ENCODE measurements at regions not wholly inside any gene's neighbourhood (a gene's known extent, or its start where the extent isn't known, plus 50 kb on each side); places are given as distances from the start of the nearest gene placed in this dataset.

DNA sequence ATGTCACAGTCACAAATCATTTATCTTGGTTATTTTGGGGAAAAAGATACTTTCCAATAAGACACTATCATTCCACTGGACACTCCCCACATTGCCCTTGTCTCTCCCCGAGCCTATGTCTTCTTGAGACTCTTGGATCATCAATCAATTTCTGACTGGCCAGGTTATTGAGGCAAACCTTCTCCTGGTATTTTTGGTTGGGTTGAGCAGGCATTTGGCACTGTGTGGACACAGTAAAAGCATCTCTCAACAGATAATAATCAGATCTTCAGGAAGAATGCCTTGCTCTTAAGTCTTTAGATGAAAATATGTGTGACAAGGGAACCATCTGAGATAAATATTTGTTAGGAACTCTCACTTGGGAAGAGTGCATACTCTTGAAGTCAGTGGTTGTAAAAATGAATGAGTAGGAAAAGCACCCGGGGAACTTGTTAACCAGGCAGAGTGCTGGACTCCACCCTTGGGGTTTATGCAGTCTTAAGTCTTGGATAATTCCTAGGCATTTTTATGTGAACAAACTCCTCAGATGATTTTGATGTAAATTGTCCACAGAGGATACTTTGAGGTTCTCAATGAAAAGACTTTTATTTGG, 223.8 kb upstream of the CLINT1 start:
- Histone ChIP-seq H3K36me3 (ENCODE audit: insufficient read depth, low read length) (no peaks in the 10 kb centered on the region), H2AFZ (ENCODE audit: low read length) (no peak overlapping the region), H3K9me2 (replicated peaks; ENCODE audit: insufficient read depth, low read length) (no peaks in the 10 kb centered on the region), H3K4me3 (ENCODE audit: low read length) (no peak overlapping the region), H3K27ac (ENCODE audit: low read length) (no peak overlapping the region), H3K9ac (ENCODE audit: low read length) (no peak overlapping the region), H3K9me3 (ENCODE audit: low read length) (no peaks in the 10 kb centered on the region), H3K79me2 (ENCODE audit: low read length) (no peaks in the 10 kb centered on the region), H4K20me1 (ENCODE audit: insufficient read depth, low read depth, low read length) (no peaks in the 10 kb centered on the region), H3K4me2 (ENCODE audit: low read depth, low read length, poor library complexity, severe bottlenecking) (no peak overlapping the region), H3K27me3 (ENCODE audit: low read length) (no peaks in the 10 kb centered on the region), H3K4me1 (ENCODE audit: low read length) (no peaks in the 10 kb centered on the region)
- no peak for DNase-seq

DNA sequence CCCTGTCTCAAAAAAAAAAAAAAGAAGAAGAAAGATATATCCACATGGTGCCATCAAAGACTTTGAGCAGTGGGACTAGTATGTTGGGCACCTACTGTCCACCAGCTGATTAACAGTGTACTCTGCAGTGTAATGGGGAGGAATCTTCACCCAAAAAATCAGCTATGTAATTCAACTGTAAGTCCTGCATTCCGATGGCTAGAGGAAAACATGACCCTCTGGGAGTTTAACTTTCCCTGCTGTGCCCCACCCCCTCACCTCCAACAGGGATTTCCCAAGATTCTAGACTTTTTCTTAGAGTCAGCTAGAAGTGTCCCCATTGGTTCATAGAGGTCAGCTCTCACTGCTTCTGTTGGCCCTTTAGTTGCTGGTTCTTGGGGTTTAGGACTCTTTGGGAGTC, 221.2 kb upstream of the CLINT1 start:
- Histone ChIP-seq H3K27ac (ENCODE audit: low read length) (no peak overlapping the region), H3K79me2 (ENCODE audit: low read length) (no peaks in the 10 kb centered on the region), H3K4me2 (ENCODE audit: low read depth, low read length, poor library complexity, severe bottlenecking) (no peak overlapping the region), H3K27me3 (ENCODE audit: low read length) (no peaks in the 10 kb centered on the region), H3K9me2 (replicated peaks; ENCODE audit: insufficient read depth, low read length) (no peaks in the 10 kb centered on the region), H3K9ac (ENCODE audit: low read length) (no peak overlapping the region), H3K4me1 (ENCODE audit: low read length) (no peaks in the 10 kb centered on the region), H4K20me1 (ENCODE audit: insufficient read depth, low read depth, low read length) (no peaks in the 10 kb centered on the region), H2AFZ (ENCODE audit: low read length) (no peak overlapping the region), H3K9me3 (ENCODE audit: low read length) (no peaks in the 10 kb centered on the region), H3K36me3 (ENCODE audit: insufficient read depth, low read length) (no peaks in the 10 kb centered on the region), H3K4me3 (ENCODE audit: low read length) (no peak overlapping the region)
- no peak for DNase-seq

DNA sequence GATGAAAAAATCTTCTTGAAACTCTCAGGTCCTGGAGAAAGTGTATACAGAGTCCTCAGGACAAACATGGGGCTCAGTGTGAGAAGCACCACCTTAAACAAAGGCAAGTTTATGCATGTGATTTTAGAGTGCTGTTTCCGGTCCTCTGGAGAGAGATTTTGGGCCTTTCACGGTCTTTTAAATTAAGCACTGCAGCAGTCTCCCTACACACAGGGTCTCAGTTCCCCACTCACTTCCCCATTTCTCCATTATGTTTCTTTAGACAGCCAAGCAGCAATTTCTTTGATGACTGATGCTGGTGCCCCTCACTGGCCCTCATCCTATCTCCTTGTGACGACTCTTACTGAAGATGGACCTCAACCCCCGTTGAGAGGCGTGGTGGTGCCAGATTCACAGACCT, 220.2 kb upstream of the CLINT1 start:
- no peaks in the 10 kb centered on the region for H4K20me1 ChIP-seq (ENCODE audit: insufficient read depth, low read depth, low read length)
- H3K79me2 ChIP-seq (ENCODE audit: low read length): no peaks in the 10 kb centered on the region
- H3K4me1 ChIP-seq (ENCODE audit: low read length): no peaks in the 10 kb centered on the region
- H3K9ac ChIP-seq (ENCODE audit: low read length): no peak overlapping the region
- no peaks in the 10 kb centered on the region for H3K9me3 ChIP-seq (ENCODE audit: low read length)
- H3K4me3 ChIP-seq (ENCODE audit: low read length): no peak overlapping the region
- no peaks in the 10 kb centered on the region for H3K9me2 ChIP-seq (replicated peaks; ENCODE audit: insufficient read depth, low read length)
- DNase-seq: no peak
- H3K4me2 ChIP-seq (ENCODE audit: low read depth, low read length, poor library complexity, severe bottlenecking): no peak overlapping the region
- no peaks in the 10 kb centered on the region for H3K27me3 ChIP-seq (ENCODE audit: low read length)
- H2AFZ ChIP-seq (ENCODE audit: low read length): no peak overlapping the region
- no peak overlapping the region for H3K27ac ChIP-seq (ENCODE audit: low read length)
- no peaks in the 10 kb centered on the region for H3K36me3 ChIP-seq (ENCODE audit: insufficient read depth, low read length)

DNA sequence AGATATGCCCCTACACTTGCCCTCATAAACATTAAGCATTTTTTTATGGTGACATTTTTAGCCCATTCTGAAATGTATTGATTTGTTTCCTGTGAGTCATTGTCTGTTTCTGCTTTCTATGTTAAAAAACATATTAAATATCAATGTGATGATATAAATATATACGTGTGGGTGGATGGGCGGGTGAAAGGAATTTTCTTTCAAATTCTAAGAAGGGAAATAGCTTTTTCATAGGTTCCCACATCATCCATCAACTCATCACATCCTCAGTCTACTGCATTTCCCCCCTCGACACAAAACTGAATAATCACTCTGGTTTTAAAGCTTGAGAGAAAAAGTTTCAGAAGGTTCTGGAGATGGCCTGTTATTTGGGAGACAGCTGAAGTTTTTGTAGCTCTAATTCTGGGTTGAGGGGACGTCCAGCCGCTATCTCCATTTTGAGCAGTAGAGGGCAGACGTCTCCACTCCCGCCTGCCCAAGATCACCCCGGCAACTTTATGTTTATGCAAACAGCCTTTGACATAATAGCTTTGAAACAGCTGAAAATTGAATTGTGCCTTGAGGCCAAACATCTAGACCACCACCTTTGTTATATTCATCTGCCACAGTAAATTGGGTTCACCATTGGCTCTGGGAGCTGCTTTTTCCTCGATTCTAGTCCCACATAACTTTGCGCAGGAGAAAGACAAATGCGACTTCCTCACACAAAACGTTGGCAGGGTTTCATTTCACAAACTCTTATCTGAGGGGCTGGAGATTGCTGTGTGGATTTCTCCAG, 216.2 kb upstream of the CLINT1 start:
- peak; percentile 82 for DNase-seq
- Histone ChIP-seq H3K79me2 (ENCODE audit: low read length) (no peaks in the 10 kb centered on the region), H3K4me1 (ENCODE audit: low read length) (no peaks in the 10 kb centered on the region), H4K20me1 (ENCODE audit: insufficient read depth, low read depth, low read length) (no peaks in the 10 kb centered on the region), H3K27me3 (ENCODE audit: low read length) (no peaks in the 10 kb centered on the region), H3K9ac (ENCODE audit: low read length) (no peak overlapping the region), H3K36me3 (ENCODE audit: insufficient read depth, low read length) (no peaks in the 10 kb centered on the region), H3K9me3 (ENCODE audit: low read length) (no peaks in the 10 kb centered on the region), H3K4me2 (ENCODE audit: low read depth, low read length, poor library complexity, severe bottlenecking) (no peak overlapping the region), H2AFZ (ENCODE audit: low read length) (no peak overlapping the region), H3K27ac (ENCODE audit: low read length) (no peak overlapping the region), H3K4me3 (ENCODE audit: low read length) (no peak overlapping the region), H3K9me2 (replicated peaks; ENCODE audit: insufficient read depth, low read length) (no peaks in the 10 kb centered on the region)

DNA sequence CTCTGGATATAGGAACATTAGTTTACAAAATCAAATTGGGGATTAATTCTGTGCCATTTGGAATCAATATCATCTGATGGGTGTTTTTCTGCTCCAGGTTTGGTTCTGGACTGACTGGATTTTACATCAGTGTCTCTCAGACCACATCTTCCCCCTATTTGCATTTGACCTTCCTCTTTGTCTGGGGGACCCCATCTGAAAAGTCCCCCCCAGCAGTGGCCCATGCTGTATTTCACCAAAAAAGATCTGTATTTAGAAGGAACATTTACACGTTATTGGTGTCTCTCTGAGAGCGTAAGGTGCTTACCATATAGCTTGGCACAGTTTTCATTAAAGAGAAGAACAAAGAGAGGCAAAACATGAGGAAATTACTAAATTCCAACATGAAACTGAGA, 215.6 kb upstream of the CLINT1 start:
- Histone ChIP-seq H3K36me3 (ENCODE audit: insufficient read depth, low read length) (no peaks in the 10 kb centered on the region), H3K9ac (ENCODE audit: low read length) (no peak overlapping the region), H4K20me1 (ENCODE audit: insufficient read depth, low read depth, low read length) (no peaks in the 10 kb centered on the region), H3K27me3 (ENCODE audit: low read length) (no peaks in the 10 kb centered on the region), H3K4me1 (ENCODE audit: low read length) (no peaks in the 10 kb centered on the region), H3K9me3 (ENCODE audit: low read length) (no peaks in the 10 kb centered on the region), H3K4me2 (ENCODE audit: low read depth, low read length, poor library complexity, severe bottlenecking) (no peak overlapping the region), H2AFZ (ENCODE audit: low read length) (no peak overlapping the region), H3K9me2 (replicated peaks; ENCODE audit: insufficient read depth, low read length) (no peaks in the 10 kb centered on the region), H3K79me2 (ENCODE audit: low read length) (no peaks in the 10 kb centered on the region), H3K4me3 (ENCODE audit: low read length) (no peak overlapping the region), H3K27ac (ENCODE audit: low read length) (no peak overlapping the region)
- DNase-seq: no peak

DNA sequence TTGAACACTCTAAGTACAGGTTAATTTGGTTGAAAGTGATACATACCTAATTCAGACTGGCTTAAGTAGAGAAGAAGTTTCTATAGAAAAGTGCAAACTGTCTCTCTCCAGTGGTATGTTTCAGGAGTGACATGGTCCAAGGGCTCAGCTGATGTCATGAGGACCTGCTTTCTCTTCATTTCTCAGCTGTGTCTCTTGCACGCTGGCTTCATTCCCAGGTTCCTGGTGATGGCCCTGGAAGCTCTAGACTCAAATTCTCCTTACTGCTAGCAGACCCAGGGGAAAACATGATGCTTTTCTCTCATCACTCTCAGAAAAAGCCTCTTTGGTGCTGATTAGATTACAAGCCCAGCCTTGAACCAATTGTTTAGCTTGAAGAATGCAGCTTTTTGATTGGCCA, 211.9 kb upstream of the CLINT1 start:
- Histone ChIP-seq H2AFZ (ENCODE audit: low read length) (no peak overlapping the region), H4K20me1 (ENCODE audit: insufficient read depth, low read depth, low read length) (no peaks in the 10 kb centered on the region), H3K79me2 (ENCODE audit: low read length) (no peaks in the 10 kb centered on the region), H3K9me3 (ENCODE audit: low read length) (no peaks in the 10 kb centered on the region), H3K9ac (ENCODE audit: low read length) (no peak overlapping the region), H3K27me3 (ENCODE audit: low read length) (no peaks in the 10 kb centered on the region), H3K36me3 (ENCODE audit: insufficient read depth, low read length) (no peaks in the 10 kb centered on the region), H3K4me1 (ENCODE audit: low read length) (no peaks in the 10 kb centered on the region), H3K27ac (ENCODE audit: low read length) (no peak overlapping the region), H3K4me2 (ENCODE audit: low read depth, low read length, poor library complexity, severe bottlenecking) (no peak overlapping the region), H3K9me2 (replicated peaks; ENCODE audit: insufficient read depth, low read length) (no peaks in the 10 kb centered on the region), H3K4me3 (ENCODE audit: low read length) (no peak overlapping the region)
- no peak for DNase-seq

DNA sequence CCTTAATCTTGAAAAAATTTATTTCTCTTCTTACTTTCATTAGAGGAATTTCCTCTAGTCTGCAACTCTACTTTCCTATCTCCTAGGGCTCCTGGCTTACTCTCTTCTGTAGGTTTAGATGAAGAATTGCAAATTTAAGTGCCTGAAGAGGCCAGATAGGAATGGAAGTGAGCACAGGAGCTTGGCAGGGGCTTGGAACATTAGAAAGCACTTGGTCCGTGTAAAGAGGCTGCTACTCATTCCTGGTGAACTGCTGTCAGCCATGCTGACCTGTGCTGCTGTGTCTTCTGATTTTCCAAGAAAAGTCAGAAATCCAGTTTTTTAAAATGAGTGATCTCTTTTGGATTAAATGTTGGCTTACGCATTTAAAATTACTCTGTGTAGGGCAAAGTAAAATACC, 210.9 kb upstream of the CLINT1 start:
- H3K4me2 ChIP-seq (ENCODE audit: low read depth, low read length, poor library complexity, severe bottlenecking): no peak overlapping the region
- no peaks in the 10 kb centered on the region for H4K20me1 ChIP-seq (ENCODE audit: insufficient read depth, low read depth, low read length)
- no peak overlapping the region for H3K27ac ChIP-seq (ENCODE audit: low read length)
- no peaks in the 10 kb centered on the region for H3K36me3 ChIP-seq (ENCODE audit: insufficient read depth, low read length)
- no peak for DNase-seq
- no peaks in the 10 kb centered on the region for H3K4me1 ChIP-seq (ENCODE audit: low read length)
- H2AFZ ChIP-seq (ENCODE audit: low read length): no peak overlapping the region
- H3K27me3 ChIP-seq (ENCODE audit: low read length): no peaks in the 10 kb centered on the region
- no peaks in the 10 kb centered on the region for H3K9me2 ChIP-seq (replicated peaks; ENCODE audit: insufficient read depth, low read length)
- no peaks in the 10 kb centered on the region for H3K79me2 ChIP-seq (ENCODE audit: low read length)
- no peak overlapping the region for H3K9ac ChIP-seq (ENCODE audit: low read length)
- no peak overlapping the region for H3K4me3 ChIP-seq (ENCODE audit: low read length)
- no peaks in the 10 kb centered on the region for H3K9me3 ChIP-seq (ENCODE audit: low read length)

DNA sequence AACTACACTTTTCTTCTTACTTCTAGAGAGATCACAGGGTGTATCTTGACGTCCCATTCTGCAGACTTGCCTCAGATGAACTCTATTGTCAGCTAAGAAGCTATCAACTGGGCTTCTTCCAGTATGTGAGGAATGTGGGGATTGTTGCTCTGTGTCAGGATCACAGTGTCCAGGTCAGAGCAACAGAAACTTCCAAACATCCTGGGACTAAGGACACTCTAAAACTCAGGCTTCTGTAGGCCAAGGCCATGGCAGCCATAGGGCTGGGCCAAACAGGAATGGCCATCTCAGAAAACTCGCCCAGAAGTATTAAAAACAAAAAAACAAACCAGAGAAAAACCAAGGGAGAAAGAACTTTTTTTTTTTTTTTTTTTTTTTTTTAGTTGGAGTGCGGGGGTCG, 210.0 kb upstream of the CLINT1 start:
- H3K36me3 ChIP-seq (ENCODE audit: insufficient read depth, low read length): no peaks in the 10 kb centered on the region

More for the DNA sequence above, 210.0 kb upstream of the CLINT1 start:
- Histone ChIP-seq H3K27ac (ENCODE audit: low read length) (no peak overlapping the region), H3K9ac (ENCODE audit: low read length) (no peak overlapping the region), H3K4me2 (ENCODE audit: low read depth, low read length, poor library complexity, severe bottlenecking) (no peak overlapping the region), H3K4me1 (ENCODE audit: low read length) (no peaks in the 10 kb centered on the region), H2AFZ (ENCODE audit: low read length) (no peak overlapping the region), H3K79me2 (ENCODE audit: low read length) (no peaks in the 10 kb centered on the region), H3K27me3 (ENCODE audit: low read length) (no peaks in the 10 kb centered on the region), H3K9me2 (replicated peaks; ENCODE audit: insufficient read depth, low read length) (no peaks in the 10 kb centered on the region), H4K20me1 (ENCODE audit: insufficient read depth, low read depth, low read length) (no peaks in the 10 kb centered on the region), H3K9me3 (ENCODE audit: low read length) (no peaks in the 10 kb centered on the region), H3K4me3 (ENCODE audit: low read length) (no peak overlapping the region)
- no peak for DNase-seq
